ENCODE measurements at regions not wholly inside any gene's neighbourhood (a gene's known extent, or its start where the extent isn't known, plus 50 kb on each side); places are given as distances from the start of the nearest gene placed in this dataset.
A peak's percentile ranks its signal among the peaks of the same experiment; 100 is the strongest.

GRCh38 chr4:132513491-132513890 lies 635.6 kb upstream of the PCDH10 start:
- Histone ChIP-seq H3K79me2 (ENCODE audit: insufficient read depth, low read length) (no peaks in the 10 kb centered on the region), H4K20me1 (ENCODE audit: control insufficient read depth, insufficient read depth, insufficient read length) (no peaks in the 10 kb centered on the region), H3T11ph (ENCODE audit: low read length) (no peak overlapping the region), H3K18ac (ENCODE audit: insufficient read length, low read depth, low read length) (no peak overlapping the region), H4K5ac (ENCODE audit: insufficient read length, low read depth, low read length) (no peak overlapping the region), H3K4me2 (ENCODE audit: insufficient read depth, insufficient read length, low read length) (no peak overlapping the region), H3K23ac (ENCODE audit: insufficient read length, low read depth, low read length) (no peak overlapping the region), H3K14ac (ENCODE audit: insufficient read depth, low read length) (no peak overlapping the region; the same call in 1 of the 2 replicates), H3K79me1 (ENCODE audit: insufficient read depth, low read depth, low read length, poor library complexity, severe bottlenecking) (no peaks in the 10 kb centered on the region), H3K23me2 (ENCODE audit: insufficient read length, low read depth, low read length, poor library complexity, severe bottlenecking) (no peaks in the 10 kb centered on the region), H3K27me3 (ENCODE audit: insufficient read depth, low read length) (no peaks in the 10 kb centered on the region), H3K4me1 (ENCODE audit: insufficient read depth, low read length) (no peaks in the 10 kb centered on the region; the same call in 1 of the 2 replicates), H3K4ac (ENCODE audit: low read depth, low read length) (no peak overlapping the region), H3K9ac (ENCODE audit: extremely low read depth, insufficient read length, low read length) (no peak overlapping the region), H3K27ac (ENCODE audit: insufficient read length, low read depth, low read length) (no peak overlapping the region), H2AFZ (ENCODE audit: low read length) (no peak overlapping the region), H2AK5ac (ENCODE audit: insufficient read length, low read length) (no peak overlapping the region), H2BK12ac (ENCODE audit: insufficient read length, low read depth, low read length) (peak overlapping the region; percentile 79), H4K8ac (replicated peaks; ENCODE audit: insufficient read length, low read depth, low read length) (no peak overlapping the region), H3K56ac (ENCODE audit: insufficient read length, low read depth, low read length) (no peak overlapping the region), H4K91ac (ENCODE audit: insufficient read length, low read depth, low read length) (no peak overlapping the region), H2BK20ac (ENCODE audit: low read depth, low read length, poor library complexity, severe bottlenecking) (no peak overlapping the region), H2BK15ac (ENCODE audit: low read depth, low read length) (no peak overlapping the region), H3K9me3 (ENCODE audit: control insufficient read depth, low read depth, low read length) (no peaks in the 10 kb centered on the region), H2BK120ac (ENCODE audit: low read depth, low read length, poor library complexity, severe bottlenecking) (no peak overlapping the region), H2BK5ac (ENCODE audit: insufficient read length, low read length) (no peak overlapping the region)
- Mint-ChIP-seq H3K4me3 (no peak overlapping the region), H3K36me3 (ENCODE audit: insufficient read depth in 1 of 3, low read depth in 3 of 3) (peaks cover 3 to 14% (median 8%) of the 10 kb centered on the region in 3 experiments; a peak in 6 of 7 replicates), H3K27ac (peak overlapping the region in 2 of 3 experiments; percentile 47 to 63; a peak in 4 of 7 replicates), H3K9me3 (peaks cover 9% of the 10 kb centered on the region in 2 experiments; a peak in 4 of 5 replicates), H3K4me1 (peaks cover 41 to 43% of the 10 kb centered on the region in 2 experiments), H3K27me3 (ENCODE audit: low read depth) (no peaks in the 10 kb centered on the region)
- no CpG with 5 or more reads among the region's 2 CpGs for WGBS (ENCODE audit: extremely low coverage, insufficient read length, low lambda C conversion rate)
- no peak for DNase-seq
- TF ChIP-seq CTCF (conservative IDR thresholded peaks at IDR 0.05) = no peak
